Activated T-cell treated with anti-CD3 and anti-CD28 coated beads, Interleukin-2, amount 50 U/mL, for 48 hours (primary cell): ENCODE measurements at regions not wholly inside any gene's neighbourhood (a gene's known extent, or its start where the extent isn't known, plus 50 kb on each side); places are given as distances from the start of the nearest gene placed in this dataset.
"Not testable (repeated sequence)": the region's sequence is repeated elsewhere in the genome, so short reads cannot be mapped to it uniquely, and the experiment has no call there.

ENCODE experiments used
- DNase-seq, 2 experiments: peaks; one replicate each; pipeline ENCODE4 v3.0.0-alpha.2; 2020

- DNase-seq, result no peak
These were observed 98.8 kb upstream of the DST start for GRCh38 chr6:56741472-56741871.

DNA sequence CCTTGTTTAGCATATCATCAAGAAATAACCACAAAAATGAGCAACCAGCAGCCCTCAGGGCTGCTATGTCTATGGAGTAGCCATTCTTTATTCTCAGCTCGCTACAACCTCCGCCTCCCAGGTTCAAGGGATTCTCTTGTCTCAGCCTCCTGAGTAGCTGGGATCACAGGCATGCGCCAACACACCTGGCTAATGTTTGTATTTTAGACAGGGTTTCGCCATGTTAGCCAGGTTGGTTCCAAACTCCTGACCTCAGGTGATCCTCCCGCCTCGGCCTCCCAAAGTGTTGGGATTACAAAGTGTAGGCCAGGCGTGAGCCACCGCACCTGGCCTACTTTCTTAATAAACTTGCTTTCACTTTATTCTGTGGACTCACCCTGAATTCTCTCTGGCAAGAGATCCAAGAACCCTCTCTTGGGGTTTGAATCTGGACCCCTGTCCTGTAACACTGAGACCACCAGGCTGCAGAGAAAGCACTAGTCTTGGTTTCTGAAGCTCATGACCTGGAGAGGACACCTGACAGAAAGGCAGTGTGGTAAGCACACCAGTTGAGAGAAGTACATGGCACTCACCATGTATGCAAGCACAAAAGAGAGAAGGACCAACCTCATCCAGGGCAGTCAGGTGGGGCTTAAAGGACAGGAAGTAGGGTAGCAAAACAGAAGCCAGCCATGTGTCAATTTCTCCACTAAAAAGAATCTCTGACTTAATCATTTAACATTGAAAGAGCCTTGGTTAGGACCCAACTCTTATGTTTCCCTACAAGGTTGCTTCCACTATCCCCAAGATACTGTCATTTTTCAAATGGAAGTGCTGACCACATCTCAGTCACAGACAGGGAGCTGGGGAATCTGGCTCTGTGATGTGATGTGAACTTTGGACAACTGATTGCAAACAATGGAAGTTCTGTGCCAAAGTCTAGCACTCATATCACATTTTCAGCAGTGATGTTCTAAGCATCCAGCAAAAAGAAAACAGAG lies 97.4 kb upstream of the DST start:
- no peak for DNase-seq

- DNase-seq, result no peak
These were observed 94.1 kb upstream of the DST start for GRCh38 chr6:56736804-56737203.

GRCh38 chr6:56734335-56734734 lies 91.6 kb upstream of the DST start:
- no peak for DNase-seq

GRCh38 chr6:56733211-56733697 lies 90.6 kb upstream of the DST start:
- no peak for DNase-seq

DNA sequence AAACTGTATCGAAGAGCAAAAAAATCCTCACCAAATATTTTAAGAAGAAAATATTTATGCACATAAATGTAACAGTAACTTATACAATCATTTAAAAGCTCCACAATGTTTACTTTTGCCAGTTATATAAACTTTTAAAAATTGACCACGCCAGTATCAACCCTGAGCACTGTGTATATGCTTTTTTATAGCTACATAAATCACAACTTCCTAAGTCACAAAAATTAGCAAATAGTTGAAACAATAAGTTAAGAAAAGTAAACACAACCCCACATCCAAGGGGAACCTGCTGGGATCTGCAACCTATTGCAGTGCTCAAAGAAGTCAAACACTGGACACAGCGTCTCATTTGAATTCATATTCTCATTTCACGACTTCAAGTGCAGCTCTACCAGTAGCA lies 89.8 kb upstream of the DST start:
- no peak for DNase-seq

- DNase-seq, result no peak
These were observed 88.2 kb upstream of the DST start for GRCh38 chr6:56730663-56731529.

GRCh38 chr6:56729719-56730118 lies 87.0 kb upstream of the DST start:
- no peak for DNase-seq

DNA sequence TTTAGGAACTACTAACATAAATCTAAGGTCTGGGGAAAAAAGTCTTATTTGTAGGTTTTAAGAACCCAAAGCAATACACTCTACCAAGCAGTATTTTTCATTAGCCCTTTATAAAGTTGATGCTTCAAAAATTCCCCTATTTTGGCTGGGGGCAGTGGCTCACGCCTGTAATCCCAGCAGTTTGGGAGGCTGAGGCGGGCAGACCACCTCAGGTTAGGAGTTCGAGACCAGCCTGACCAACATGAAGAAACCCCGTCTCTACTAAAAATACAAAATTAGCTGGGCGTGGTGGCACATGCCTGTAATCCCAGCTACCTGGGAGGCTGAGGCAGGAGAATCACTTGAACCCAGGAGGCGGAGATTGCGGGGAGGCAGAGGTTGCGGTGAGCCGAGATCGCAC lies 86.5 kb upstream of the DST start:
- DNase-seq, result not testable (repeated sequence)

DNA sequence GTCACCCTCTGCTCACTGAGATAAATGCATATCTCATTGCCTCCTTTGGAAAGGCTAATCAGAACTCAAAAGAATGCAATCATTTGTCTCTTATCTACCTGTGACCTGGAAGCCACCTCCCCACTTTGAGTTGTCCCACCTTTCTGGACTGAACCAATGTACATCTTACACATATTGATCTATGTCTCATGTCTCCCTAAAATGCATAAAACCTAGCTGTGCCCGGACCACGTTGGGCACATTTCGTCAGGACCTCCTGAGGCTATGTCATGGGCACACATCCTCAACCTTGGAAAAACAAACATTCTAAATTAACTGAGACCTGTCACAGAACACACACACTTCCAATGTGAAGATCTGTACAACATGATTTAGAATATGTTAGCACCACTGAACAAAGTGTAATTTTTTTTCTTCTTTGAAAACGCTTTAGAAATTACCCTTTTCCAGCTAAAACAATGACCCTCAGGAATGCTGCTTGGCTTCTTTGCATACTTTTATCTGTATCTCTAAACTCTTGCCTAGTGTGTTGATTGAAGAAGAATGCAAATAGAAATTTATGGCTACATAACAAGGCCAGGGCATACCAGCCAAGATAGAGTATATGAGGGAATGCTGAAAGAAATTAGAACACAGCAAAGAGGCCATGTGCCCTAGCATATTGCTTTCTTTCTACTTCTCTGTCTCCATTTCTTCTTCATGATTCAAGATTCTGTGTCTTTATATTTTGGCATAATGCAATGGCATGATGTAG lies 84.6 kb upstream of the DST start:
- no peak for DNase-seq

GRCh38 chr6:56725254-56725653 lies 82.6 kb upstream of the DST start:
- DNase-seq, result no peak

DNA sequence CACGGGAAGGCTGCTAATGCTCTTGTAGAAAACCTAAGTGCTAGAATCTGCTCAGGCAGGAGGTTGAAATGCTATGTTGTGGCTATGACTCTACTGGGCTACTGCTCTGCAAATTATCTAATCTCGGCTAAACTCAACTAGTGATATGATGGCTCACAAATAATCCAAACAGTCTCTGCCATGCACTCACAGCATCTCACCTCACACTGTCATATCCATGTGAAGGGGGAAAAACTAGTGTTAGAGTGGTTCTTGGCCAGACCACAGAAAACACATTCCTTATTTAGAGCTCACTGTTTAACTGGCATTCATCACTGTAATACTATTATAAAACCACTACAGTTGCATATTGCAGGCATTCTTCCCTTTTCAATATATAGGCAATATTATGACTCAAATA lies 81.8 kb upstream of the DST start:
- no peak for DNase-seq

DNA sequence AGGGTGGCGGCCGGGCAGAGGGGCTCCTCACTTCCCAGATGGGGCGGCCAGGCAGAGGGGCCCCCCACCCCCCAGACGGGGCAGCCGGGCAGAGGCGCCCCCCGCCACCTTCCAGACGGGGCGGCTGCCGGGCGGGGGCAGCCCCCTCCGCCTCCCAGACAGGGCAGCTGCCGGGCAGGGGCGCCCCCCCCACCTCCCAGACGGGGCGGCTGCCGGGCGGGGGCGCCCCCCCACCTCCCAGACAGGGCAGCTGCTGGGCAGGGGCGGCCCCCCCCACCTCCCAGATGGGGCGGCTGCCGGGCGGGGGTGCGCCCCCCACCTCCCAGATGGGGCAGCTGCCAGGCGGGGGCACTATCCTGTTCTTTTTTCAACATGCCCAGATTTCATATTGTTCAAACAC lies 78.2 kb upstream of the DST start:
- DNase-seq, result no peak

- DNase-seq, result not testable (repeated sequence)
These were observed 77.5 kb upstream of the DST start for GRCh38 chr6:56720202-56720601.

DNA sequence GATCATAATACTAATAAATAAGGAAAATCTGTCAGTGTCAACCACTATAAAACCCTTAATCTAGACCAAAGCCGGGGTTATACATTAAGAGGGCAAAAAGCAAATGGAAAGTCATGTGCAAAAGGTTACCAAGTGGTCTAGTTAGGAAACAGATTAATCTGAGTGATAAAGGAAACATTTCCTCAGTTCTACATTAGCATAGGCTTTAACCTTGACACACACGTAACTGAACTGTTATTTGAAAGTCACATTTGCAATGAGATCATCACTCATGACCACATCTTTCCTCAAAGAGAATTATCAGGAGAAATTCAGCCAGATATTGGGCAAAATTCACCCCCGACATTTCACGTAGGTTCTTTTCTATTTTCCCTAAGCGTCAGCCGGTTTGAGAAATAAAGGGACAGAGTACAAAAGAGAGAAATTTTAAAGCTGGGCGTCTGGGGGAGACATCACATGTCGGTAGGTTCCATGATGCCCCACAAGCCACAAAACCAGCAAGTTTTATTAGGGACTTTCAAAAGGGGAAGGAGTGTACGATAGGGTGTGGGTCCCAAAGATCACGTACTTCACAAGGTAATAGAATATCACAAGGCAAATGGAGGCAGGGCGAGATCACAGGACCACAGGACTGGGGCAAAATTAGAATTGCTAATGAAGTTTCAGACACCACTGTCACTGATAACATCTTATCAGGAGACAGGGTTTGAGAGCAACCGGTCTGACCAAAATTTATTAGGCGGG lies 76.8 kb upstream of the DST start:
- not testable (repeated sequence) for DNase-seq

DNA sequence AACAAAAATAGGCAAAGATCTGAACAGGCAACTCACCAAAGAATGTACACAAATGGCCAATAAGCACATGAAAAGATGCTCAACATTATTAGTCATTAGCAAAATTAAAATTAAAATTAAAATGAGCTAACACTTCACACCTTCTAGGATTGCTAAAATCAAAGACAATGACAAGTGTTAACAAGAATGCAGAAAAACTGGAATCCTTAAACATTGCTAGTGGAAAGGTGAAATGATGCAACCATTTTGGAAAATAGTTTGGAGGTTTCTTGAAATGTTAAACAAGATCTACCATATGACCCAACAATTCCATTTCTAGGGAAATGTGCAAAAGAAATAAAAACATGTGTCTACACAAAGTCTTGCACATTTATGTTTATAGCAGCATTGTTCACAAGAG lies 75.5 kb upstream of the DST start:
- no peak for DNase-seq

DNA sequence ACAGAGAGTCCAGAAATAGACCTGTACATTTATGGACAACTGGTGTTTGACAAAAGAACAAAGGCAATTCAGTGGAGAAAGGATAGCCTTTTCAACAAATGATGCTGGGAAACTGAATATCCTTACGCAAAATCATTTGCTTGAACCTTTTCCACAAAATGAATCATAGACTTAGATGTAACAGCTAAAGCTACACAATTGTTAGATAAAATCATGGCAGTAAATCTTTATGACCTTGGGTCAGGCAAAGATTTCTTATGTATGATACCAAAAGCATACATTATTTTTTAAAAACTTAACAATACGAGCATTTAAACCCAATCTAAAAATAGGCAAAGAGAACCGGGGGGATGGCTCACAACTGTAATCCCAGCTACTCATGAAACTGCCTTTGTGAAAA lies 73.5 kb upstream of the DST start:
- DNase-seq, result no peak

DNA sequence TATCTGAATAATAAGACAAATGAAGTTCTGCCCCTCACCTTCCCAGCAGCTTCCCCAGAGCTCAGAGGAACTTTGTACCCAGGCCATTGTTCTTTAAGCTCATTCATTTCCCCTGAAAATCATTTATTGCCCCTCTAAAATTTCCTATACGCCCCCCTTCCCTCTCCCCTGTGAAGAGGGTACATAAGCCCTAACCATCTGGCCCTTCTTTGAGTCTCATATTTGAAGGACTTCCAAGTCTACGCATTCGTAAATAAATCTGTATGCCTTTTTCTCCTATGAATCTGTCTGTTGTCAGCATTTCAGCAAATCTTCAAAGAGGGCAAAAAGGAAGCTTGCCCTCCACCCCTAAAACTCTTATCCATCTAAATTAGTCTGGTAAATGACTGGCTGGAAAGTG lies 73.1 kb upstream of the DST start:
- no peak for DNase-seq

DNA sequence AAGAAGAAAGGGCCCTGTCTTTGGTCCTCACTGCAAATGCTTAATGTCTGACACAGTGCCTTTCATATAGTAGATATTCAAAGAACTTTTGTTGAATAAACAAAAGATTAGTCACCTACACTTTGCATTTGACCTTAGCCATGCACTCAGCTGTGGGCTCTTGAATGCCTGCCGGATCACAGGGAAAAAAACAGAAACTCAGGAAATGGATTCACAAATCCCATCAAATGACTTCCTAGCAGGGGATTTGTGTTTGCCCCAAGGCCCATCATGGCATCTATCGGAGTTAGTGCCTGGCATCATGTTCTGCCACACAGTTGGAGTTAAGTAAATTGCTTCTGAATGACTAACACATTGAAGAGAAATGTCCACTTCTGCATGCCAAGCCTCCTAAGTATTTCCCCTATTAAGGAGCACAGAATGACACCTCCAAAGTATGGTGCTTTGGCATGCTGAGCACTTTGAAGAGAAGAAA lies 72.3 kb upstream of the DST start:
- DNase-seq, result no peak

DNA sequence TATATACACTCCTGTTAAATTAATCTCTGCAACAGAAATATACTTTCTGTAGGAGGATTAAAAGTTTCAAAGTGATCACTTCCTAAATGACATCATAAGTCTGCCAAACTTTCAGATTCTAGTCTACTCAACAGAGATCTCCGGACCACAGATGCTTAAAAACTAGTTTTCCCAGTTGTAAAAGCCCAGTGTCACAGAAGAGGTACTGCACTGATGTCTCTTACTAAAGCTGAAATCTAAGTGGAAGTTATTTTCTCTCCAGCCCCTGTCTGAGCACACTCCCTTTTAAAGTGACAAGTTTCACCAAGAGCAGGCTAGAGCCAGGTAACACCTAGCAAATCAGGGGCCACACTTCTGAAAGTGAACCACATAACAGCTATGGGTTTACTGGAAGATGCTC lies 71.6 kb upstream of the DST start:
- no peak for DNase-seq

- DNase-seq, result no peak
These were observed 70.6 kb upstream of the DST start for GRCh38 chr6:56713254-56713672.

- no peak for DNase-seq
These were observed 68.3 kb upstream of the DST start for GRCh38 chr6:56710967-56711366.
